K562 (cell line): ENCODE measurements at regions not wholly inside any gene's neighbourhood (a gene's known extent, or its start where the extent isn't known, plus 50 kb on each side); places are given as distances from the start of the nearest gene placed in this dataset.

Source experiments
- ATAC-seq: fragments of 200-7000 bp; cut with Tn5 transposase; 3 replicates; pipeline ENCODE4 v1.9.1; 2020; ENCODE audit warnings: moderate library complexity
- BruUV-seq: library from RNA; stranded (reverse); fragments of 400-500 nt; replicated peaks from 2 replicates; lab custom pipeline; 2021; lab: Mats Ljungman, UMichigan
- CTCF ChIA-PET: fragments of 300-600 bp; formaldehyde crosslinking; extraction: SDS; loops from one replicate; lab custom pipeline; 2021; ENCODE audit warnings: low intra/inter-chr PET ratio; lab: Yijun Ruan, JAX
- POLR2A ChIA-PET: fragments of 300-600, 350-650 bp; sonication (Branson Sonifier 250); formaldehyde crosslinking; extraction: SDS; loops from one replicate; lab custom pipeline; 2021; ENCODE audit warnings: antibody characterized with exemption, inconsistent platforms; lab: Yijun Ruan, JAX
- DNase-seq, 4 experiments: peaks; one replicate each; pipeline versions ENCODE4 v3.0.0 to v3.0.0-alpha.2; 2011 to 2018; ENCODE audit warnings: low spot score in 3 of 4, mixed read lengths in 3 of 4; ENCODE audit errors: extremely low read depth in 1 of 4
- FAIRE-seq: peaks from 2 replicates; lab custom pipeline; 2011; peaks lifted over from hg19 to GRCh38; lab: Jason Lieb, UNC
- H2AFZ ChIP-seq: 2 replicates; pipeline ENCODE4 v1.6.0; 2011; ENCODE audit warnings: low read depth, low read length, control low read depth, inconsistent platforms
- H3K27ac ChIP-seq: fragments of 200-600 bp; 3 replicates; pipeline ENCODE4 v1.8.0; 2011; ENCODE audit warnings: low read depth, mild to moderate bottlenecking, control low read depth, inconsistent platforms, low read length, moderate library complexity, mixed read lengths; ENCODE audit errors: extremely low read depth
- H3K27me3 ChIP-seq, 2 experiments: fragments of 300-600 bp in 1 of 2; 2 replicates in 1 of 2; 3 replicates in 1 of 2; pipeline versions ENCODE4 v1.6.0 to v1.8.0; 2011; ENCODE audit warnings: inconsistent platforms in 2 of 2, low read length in 2 of 2, mild to moderate bottlenecking in 1 of 2, mixed read lengths in 1 of 2, moderate library complexity in 1 of 2; ENCODE audit not compliant: control insufficient read depth in 2 of 2, insufficient read depth in 2 of 2
- H3K36me3 ChIP-seq: fragments of 300-600 bp; 3 replicates; pipeline ENCODE4 v1.8.0; 2011; ENCODE audit warnings: mild to moderate bottlenecking, low read length, inconsistent platforms; ENCODE audit not compliant: control insufficient read depth, insufficient read depth
- H3K4me1 ChIP-seq, 2 experiments: fragments of 200-600 bp in 1 of 2; replicated peaks in 1 of 2; 2 replicates in 1 of 2; 3 replicates in 1 of 2; pipeline versions ENCODE4 v1.5.1 to v1.8.0; 2011; ENCODE audit warnings: inconsistent platforms in 2 of 2, low read length in 2 of 2, mild to moderate bottlenecking in 1 of 2, mixed read lengths in 1 of 2, moderate library complexity in 1 of 2; ENCODE audit not compliant: control insufficient read depth in 2 of 2, insufficient read depth in 2 of 2
- H3K4me2 ChIP-seq: 2 replicates; pipeline ENCODE4 v1.6.1; 2011; ENCODE audit warnings: low read length, control low read depth, inconsistent platforms, mixed read lengths; ENCODE audit not compliant: insufficient read depth
- H3K4me3 ChIP-seq: fragments of 200-600 bp; sonication (generic), shearing (Covaris generic); 2 replicates; pipeline ENCODE4 v1.5.1; 2016; ENCODE audit warnings: control low read depth, inconsistent platforms
- H3K79me2 ChIP-seq: fragments of 200-600 bp; 3 replicates; pipeline ENCODE4 v1.8.0; 2011; ENCODE audit warnings: low read length, inconsistent platforms; ENCODE audit not compliant: control insufficient read depth, insufficient read depth
- H3K9ac ChIP-seq, 2 experiments: 2 replicates each; pipeline versions ENCODE4 v1.6.0 to v1.6.1; 2011; ENCODE audit warnings: low read depth in 2 of 2, low read length in 2 of 2, control low read depth in 1 of 2, inconsistent platforms in 1 of 2, mild to moderate bottlenecking in 1 of 2, mixed read lengths in 1 of 2; ENCODE audit not compliant: insufficient read depth in 1 of 2
- H3K9me1 ChIP-seq: one replicate; pipeline ENCODE4 v1.6.0; 2011; ENCODE audit warnings: inconsistent platforms, mild to moderate bottlenecking, low read length, moderate library complexity; ENCODE audit not compliant: control insufficient read depth, insufficient read depth
- H3K9me3 ChIP-seq: replicated peaks from 2 replicates; pipeline ENCODE4 v1.5.1; 2011; ENCODE audit warnings: low read depth, low read length, inconsistent platforms; ENCODE audit not compliant: control insufficient read depth, insufficient read depth
- H4K20me1 ChIP-seq: replicated peaks from 2 replicates; pipeline ENCODE4 v1.6.1; 2011; ENCODE audit warnings: low read length, inconsistent platforms, mixed read lengths; ENCODE audit not compliant: control insufficient read depth, insufficient read depth
- GATAD2A ChIP-seq: fragments of 450-650 bp; IDR thresholded peaks from 2 replicates; pipeline ENCODE4 v1.6.1; 2017
- HCFC1 ChIP-seq: IDR thresholded peaks from 2 replicates; pipeline ENCODE4 v1.6.1; 2012; ENCODE audit warnings: low read depth, low read length, improper control_type of control experiment
- RNF2 ChIP-seq: sonication (generic); IDR thresholded peaks from 2 replicates; pipeline ENCODE4 v1.6.1; 2016
- ZC3H4 ChIP-seq: sonication (generic); formaldehyde crosslinking; IDR thresholded peaks from 2 replicates; pipeline ENCODE4 v1.9.0; 2021; ENCODE audit warnings: missing genetic modification reagents, borderline replicate concordance
- WGBS: fragments of 100-300 bp; shearing (Covaris generic); methylation state at CpG from one replicate; pipeline ENCODE4 v1.1.6; 2016; ENCODE audit warnings: low coverage, mixed read lengths; ENCODE audit not compliant: insufficient coverage; ENCODE audit errors: missing lambda C conversion rate; 5-methylcytosine and 5-hydroxymethylcytosine counted together
- in situ Hi-C: fragments of 300-500 bp; cut with MboI; formaldehyde crosslinking; loops from 4 replicates; pipeline ENCODE4 v1.15.0; 2018; ENCODE audit warnings: inconsistent platforms, mixed read lengths
- intact Hi-C: fragments of 100-400 bp; cut with micrococcal nuclease; formaldehyde crosslinking; loops from 2 replicates; pipeline ENCODE4 v1.14.2; 2022

- FAIRE-seq = no peak
Observed at GRCh38 chr5:162283609-162284008, 216.0 kb downstream of the GABRG2 start.

DNA sequence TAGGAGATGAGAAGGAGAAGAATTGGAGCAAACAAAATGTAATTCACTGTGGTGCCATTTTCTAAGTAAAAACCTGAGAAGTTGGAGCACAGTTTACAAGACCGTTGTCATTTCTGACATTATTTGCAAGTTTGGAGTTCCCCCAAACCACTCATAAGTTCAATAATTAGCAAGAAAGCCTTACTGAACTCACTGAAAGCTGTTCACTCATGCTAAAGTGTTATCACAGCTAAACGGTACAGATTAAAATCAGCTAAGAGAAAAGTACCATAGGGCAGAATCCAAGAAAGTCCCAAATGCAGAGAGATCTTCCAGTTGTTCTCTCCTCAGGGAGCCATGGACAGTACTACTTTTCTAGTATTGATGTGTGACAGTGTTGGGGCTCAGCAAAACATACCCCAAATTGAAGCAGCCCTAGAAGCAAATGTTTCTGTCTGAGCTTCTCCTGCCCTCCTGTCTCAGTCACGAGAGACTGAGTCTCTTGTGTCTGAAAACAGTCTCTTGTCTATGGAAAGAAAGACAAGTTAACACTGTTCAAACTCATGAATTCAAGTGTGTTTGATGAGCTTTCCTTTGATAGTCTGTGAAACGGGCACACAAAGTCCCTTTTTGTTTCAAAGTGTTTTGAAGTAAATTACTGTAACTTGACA lies 221.2 kb downstream of the GABRG2 start:
- intact Hi-C loops = no loop called here

More at GRCh38 chr5:162283609-162284008, 216.0 kb downstream of the GABRG2 start:
- WGBS = 0% methylated on average over 1 of the region's 1 CpG
- in situ Hi-C loops (no loop called here), intact Hi-C loops (no loop called here)
- H3K27ac ChIP-seq = no peak overlapping the region
- no peak for ATAC-seq
- H3K9me1 ChIP-seq = no peaks in the 10 kb centered on the region
- no peak overlapping the region for H3K4me2 ChIP-seq
- H3K4me3 ChIP-seq = no peak overlapping the region
- ChIA-PET POLR2A (no interaction called here), CTCF (no interaction called here)
- no peaks in the 10 kb centered on the region for H3K9me3 ChIP-seq
- no peaks in the 10 kb centered on the region for H3K27me3 ChIP-seq
- no peaks in the 10 kb centered on the region for H3K36me3 ChIP-seq
- no peaks in the 10 kb centered on the region for H4K20me1 ChIP-seq
- no TSS peak for BruUV-seq
- DNase-seq = no peak
- no peaks in the 10 kb centered on the region for H3K79me2 ChIP-seq
- H3K4me1 ChIP-seq = no peaks in the 10 kb centered on the region
- no peak overlapping the region for H3K9ac ChIP-seq
- no peak overlapping the region for H2AFZ ChIP-seq
- TF ChIP-seq ZC3H4 (CRISPR knock-in tag) = no peak
- TF ChIP-seq GATAD2A = no peak

More for the DNA sequence above, 221.2 kb downstream of the GABRG2 start:
- no peak overlapping the region for H3K4me2 ChIP-seq
- no peak overlapping the region for H3K27ac ChIP-seq
- H3K36me3 ChIP-seq = no peaks in the 10 kb centered on the region
- WGBS = 1% methylated on average over 4 of the region's 4 CpGs
- ChIA-PET CTCF (no interaction called here), POLR2A (interaction anchor here (0.7 kb wide), 1 partner anchor 435 kb away, joined by 3 read pairs; no protein-coding TSS in a partner anchor)
- DNase-seq = no peak
- H3K79me2 ChIP-seq = no peaks in the 10 kb centered on the region
- H3K4me1 ChIP-seq = no peaks in the 10 kb centered on the region
- H3K27me3 ChIP-seq = no peaks in the 10 kb centered on the region
- FAIRE-seq = no peak
- no peak overlapping the region for H3K9ac ChIP-seq
- BruUV-seq = no TSS peak
- no peak overlapping the region for H2AFZ ChIP-seq
- no peak for ATAC-seq
- TF ChIP-seq HCFC1 (no peak), RNF2 (no peak)
- in situ Hi-C loops = no loop called here
- H4K20me1 ChIP-seq = no peaks in the 10 kb centered on the region
- H3K4me3 ChIP-seq = no peak overlapping the region
- H3K9me1 ChIP-seq = no peaks in the 10 kb centered on the region
- no peaks in the 10 kb centered on the region for H3K9me3 ChIP-seq
